ENCODE measurements at regions not wholly inside any gene's neighbourhood (a gene's known extent, or its start where the extent isn't known, plus 50 kb on each side); places are given as distances from the start of the nearest gene placed in this dataset.
"Not testable (repeated sequence)": the region's sequence is repeated elsewhere in the genome, so short reads cannot be mapped to it uniquely, and the experiment has no call there.

GRCh38 chr3:110881069-110881468, 190.5 kb upstream of the NECTIN3 start:
- H3K4me1 ChIP-seq (ENCODE audit: control insufficient read depth, insufficient read depth, low read length), result no peaks in the 10 kb centered on the region
- H3K27ac ChIP-seq (ENCODE audit: low read length), result no peak overlapping the region
- H3K27me3 ChIP-seq (ENCODE audit: control insufficient read depth, insufficient read depth, low read length), result no peaks in the 10 kb centered on the region
- H3K4me3 ChIP-seq (ENCODE audit: low read length), result no peak overlapping the region
- no peaks in the 10 kb centered on the region for H3K9me3 ChIP-seq (replicated peaks; ENCODE audit: control insufficient read depth, low read depth, low read length)
- peak; percentile 67 for DNase-seq
- no peaks in the 10 kb centered on the region for H3K36me3 ChIP-seq (ENCODE audit: control insufficient read depth, insufficient read depth, low read length)
- 17% methylated on average over 1 of the region's 4 CpGs for WGBS (ENCODE audit: insufficient coverage)

DNA sequence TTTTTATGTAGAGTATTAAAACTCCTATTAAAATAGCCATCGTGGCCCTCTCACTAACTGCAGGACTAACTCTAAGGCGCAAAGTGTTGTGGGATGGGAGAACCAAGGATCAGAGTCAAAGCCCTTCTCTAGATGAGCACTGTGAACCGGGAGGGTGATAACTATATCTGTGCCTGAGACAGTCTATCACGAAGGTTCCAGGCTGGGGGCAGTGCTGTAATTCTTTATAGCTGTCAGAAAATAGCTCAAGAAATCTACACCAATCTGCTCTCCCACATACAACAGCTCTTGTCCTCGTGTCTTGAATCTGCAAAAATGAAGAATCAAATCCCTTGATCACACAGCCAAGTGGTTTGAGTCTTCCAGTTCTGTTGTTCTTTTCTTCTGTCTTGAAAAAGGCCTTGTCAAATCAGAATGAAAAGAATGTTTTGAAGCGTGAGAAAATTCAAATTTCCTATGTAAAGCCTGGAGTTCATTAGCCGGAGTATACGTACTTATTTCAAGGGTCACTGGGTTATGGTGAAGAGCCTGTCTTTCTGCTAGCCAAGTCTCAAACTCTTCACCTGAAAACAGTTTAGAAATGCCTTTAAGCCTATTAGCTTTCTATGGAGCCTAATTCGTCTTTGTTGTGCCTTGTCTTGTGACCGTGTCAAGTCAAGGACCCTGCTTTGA, 185.3 kb upstream of the NECTIN3 start:
- Histone ChIP-seq H3K4me1 (ENCODE audit: control insufficient read depth, insufficient read depth, low read length) (no peaks in the 10 kb centered on the region), H3K36me3 (ENCODE audit: control insufficient read depth, insufficient read depth, low read length) (no peaks in the 10 kb centered on the region), H3K27ac (ENCODE audit: low read length) (no peak overlapping the region), H3K4me3 (ENCODE audit: low read length) (no peak overlapping the region), H3K9me3 (replicated peaks; ENCODE audit: control insufficient read depth, low read depth, low read length) (no peaks in the 10 kb centered on the region), H3K27me3 (ENCODE audit: control insufficient read depth, insufficient read depth, low read length) (no peaks in the 10 kb centered on the region)
- DNase-seq, result no peak
- WGBS (ENCODE audit: insufficient coverage), result no CpG with 5 or more reads among the region's 10 CpGs

DNA sequence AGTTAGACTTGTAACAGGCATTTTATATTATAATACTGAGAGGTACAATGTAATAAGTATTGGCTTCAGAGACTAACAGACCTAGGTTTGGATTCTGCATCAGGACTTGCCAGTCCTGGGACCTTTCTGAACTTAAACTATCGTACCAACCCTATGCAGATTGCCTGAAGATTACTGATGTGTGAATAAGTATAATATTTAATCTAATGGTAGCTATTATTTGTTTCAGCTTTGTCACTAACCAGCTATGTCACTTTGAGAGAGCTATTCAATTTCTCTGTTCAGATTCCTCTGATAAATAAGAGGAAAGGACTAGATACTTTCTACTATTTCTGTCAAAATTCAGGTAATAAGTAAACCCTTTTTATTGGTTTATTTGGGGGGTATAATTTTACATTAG, 184.4 kb upstream of the NECTIN3 start:
- Histone ChIP-seq H3K27me3 (ENCODE audit: control insufficient read depth, insufficient read depth, low read length) (no peaks in the 10 kb centered on the region), H3K36me3 (ENCODE audit: control insufficient read depth, insufficient read depth, low read length) (no peaks in the 10 kb centered on the region), H3K9me3 (replicated peaks; ENCODE audit: control insufficient read depth, low read depth, low read length) (no peaks in the 10 kb centered on the region), H3K27ac (ENCODE audit: low read length) (no peak overlapping the region), H3K4me1 (ENCODE audit: control insufficient read depth, insufficient read depth, low read length) (no peaks in the 10 kb centered on the region), H3K4me3 (ENCODE audit: low read length) (no peak overlapping the region)
- no peak for DNase-seq
- WGBS (ENCODE audit: insufficient coverage), result no CpG with 5 or more reads among the region's 1 CpG

DNA sequence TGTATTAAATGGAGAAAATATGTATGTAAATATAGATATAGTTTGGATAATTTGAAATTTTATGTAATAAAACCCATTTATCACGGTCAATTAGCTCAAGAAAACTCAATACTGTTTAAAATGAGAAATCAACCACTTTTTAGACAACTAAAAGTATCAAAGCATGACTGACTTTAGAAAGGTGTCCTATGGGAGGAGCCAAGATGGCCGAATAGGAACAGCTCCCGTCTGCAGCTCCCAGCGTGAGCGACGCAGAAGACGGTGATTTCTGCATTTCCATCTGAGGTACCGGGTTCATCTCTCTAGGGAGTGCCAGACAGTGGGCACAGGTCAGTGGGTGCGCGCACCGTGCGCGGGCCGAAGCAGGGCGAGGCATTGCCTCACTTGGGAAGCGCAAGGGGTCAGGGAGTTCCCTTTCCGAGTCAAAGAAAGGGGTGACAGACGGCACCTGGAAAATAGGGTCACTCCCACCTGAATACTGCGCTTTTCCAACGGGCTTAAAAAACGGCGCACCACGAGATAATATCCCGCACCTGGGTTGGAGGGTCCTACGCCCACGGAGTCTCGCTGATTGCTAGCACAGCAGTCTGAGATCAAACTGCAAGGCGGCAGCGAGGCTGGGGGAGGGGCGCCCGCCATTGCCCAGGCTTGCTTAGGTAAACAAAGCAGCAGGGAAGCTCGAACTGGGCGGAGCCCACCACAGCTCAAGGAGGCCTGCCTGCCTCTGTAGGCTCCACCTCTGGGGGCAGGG, 182.8 kb upstream of the NECTIN3 start:
- H3K27ac ChIP-seq (ENCODE audit: low read length); H3K36me3 ChIP-seq (ENCODE audit: control insufficient read depth, insufficient read depth, low read length); H3K4me1 ChIP-seq (ENCODE audit: control insufficient read depth, insufficient read depth, low read length); H3K9me3 ChIP-seq (replicated peaks; ENCODE audit: control insufficient read depth, low read depth, low read length); DNase-seq; H3K27me3 ChIP-seq (ENCODE audit: control insufficient read depth, insufficient read depth, low read length); H3K4me3 ChIP-seq (ENCODE audit: low read length): not testable (repeated sequence)
- 96% methylated on average over 22 of the region's 33 CpGs for WGBS (ENCODE audit: insufficient coverage)

DNA sequence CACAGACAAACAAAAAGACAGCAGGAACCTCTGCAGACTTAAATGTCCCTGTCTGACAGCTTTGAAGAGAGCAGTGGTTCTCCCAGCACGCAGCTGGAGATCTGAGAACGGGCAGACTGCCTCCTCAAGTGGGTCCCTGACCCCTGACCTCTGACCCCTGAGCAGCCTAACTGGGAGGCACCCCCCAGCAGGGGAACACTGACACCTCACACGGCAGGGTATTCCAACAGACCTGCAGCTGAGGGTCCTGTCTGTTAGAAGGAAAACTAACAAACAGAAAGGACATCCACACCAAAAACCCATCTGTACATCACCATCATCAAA, 182.3 kb upstream of the NECTIN3 start:
- H3K27ac ChIP-seq (ENCODE audit: low read length); H3K4me3 ChIP-seq (ENCODE audit: low read length); DNase-seq; H3K27me3 ChIP-seq (ENCODE audit: control insufficient read depth, insufficient read depth, low read length); H3K9me3 ChIP-seq (replicated peaks; ENCODE audit: control insufficient read depth, low read depth, low read length); H3K36me3 ChIP-seq (ENCODE audit: control insufficient read depth, insufficient read depth, low read length); H3K4me1 ChIP-seq (ENCODE audit: control insufficient read depth, insufficient read depth, low read length): not testable (repeated sequence)
- WGBS (ENCODE audit: insufficient coverage), result no CpG with 5 or more reads among the region's 3 CpGs

GRCh38 chr3:110894574-110894973, 177.0 kb upstream of the NECTIN3 start:
- no peak overlapping the region for H3K27ac ChIP-seq (ENCODE audit: low read length)
- no peaks in the 10 kb centered on the region for H3K27me3 ChIP-seq (ENCODE audit: control insufficient read depth, insufficient read depth, low read length)
- no peaks in the 10 kb centered on the region for H3K9me3 ChIP-seq (replicated peaks; ENCODE audit: control insufficient read depth, low read depth, low read length)
- no peak for DNase-seq
- H3K4me1 ChIP-seq (ENCODE audit: control insufficient read depth, insufficient read depth, low read length), result no peaks in the 10 kb centered on the region
- H3K36me3 ChIP-seq (ENCODE audit: control insufficient read depth, insufficient read depth, low read length), result no peaks in the 10 kb centered on the region
- no peak overlapping the region for H3K4me3 ChIP-seq (ENCODE audit: low read length)
- 100% methylated on average over 1 of the region's 2 CpGs for WGBS (ENCODE audit: insufficient coverage)

DNA sequence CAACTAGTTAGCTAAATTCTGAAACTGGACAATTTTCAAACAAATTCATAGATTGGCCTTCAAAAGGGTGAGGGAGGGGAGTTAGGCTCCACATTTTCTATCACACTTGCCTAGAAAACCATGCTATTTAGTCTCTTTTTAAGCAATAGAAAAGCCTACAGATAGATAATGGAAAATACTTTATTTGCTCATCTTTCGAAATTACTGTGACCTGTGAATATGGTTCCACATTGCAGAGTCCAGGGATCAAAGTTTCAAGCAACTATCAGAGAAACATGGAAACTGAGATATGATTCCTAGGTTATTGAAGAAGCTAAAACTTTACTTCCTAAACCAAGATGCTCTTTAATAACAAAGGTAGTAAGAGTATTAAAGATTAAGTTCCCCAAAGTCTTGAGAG, 176.6 kb upstream of the NECTIN3 start:
- no peak overlapping the region for H3K4me3 ChIP-seq (ENCODE audit: low read length)
- H3K36me3 ChIP-seq (ENCODE audit: control insufficient read depth, insufficient read depth, low read length), result no peaks in the 10 kb centered on the region
- no peaks in the 10 kb centered on the region for H3K27me3 ChIP-seq (ENCODE audit: control insufficient read depth, insufficient read depth, low read length)
- H3K27ac ChIP-seq (ENCODE audit: low read length), result no peak overlapping the region
- WGBS (ENCODE audit: insufficient coverage), result no CpG with 5 or more reads among the region's 1 CpG
- no peak for DNase-seq
- no peaks in the 10 kb centered on the region for H3K9me3 ChIP-seq (replicated peaks; ENCODE audit: control insufficient read depth, low read depth, low read length)
- H3K4me1 ChIP-seq (ENCODE audit: control insufficient read depth, insufficient read depth, low read length), result no peaks in the 10 kb centered on the region

GRCh38 chr3:110897046-110897445, 174.6 kb upstream of the NECTIN3 start:
- no peak overlapping the region for H3K27ac ChIP-seq (ENCODE audit: low read length)
- H3K4me1 ChIP-seq (ENCODE audit: control insufficient read depth, insufficient read depth, low read length), result no peaks in the 10 kb centered on the region
- H3K4me3 ChIP-seq (ENCODE audit: low read length), result no peak overlapping the region
- H3K27me3 ChIP-seq (ENCODE audit: control insufficient read depth, insufficient read depth, low read length), result no peaks in the 10 kb centered on the region
- DNase-seq, result no peak
- H3K9me3 ChIP-seq (replicated peaks; ENCODE audit: control insufficient read depth, low read depth, low read length), result no peaks in the 10 kb centered on the region
- WGBS (ENCODE audit: insufficient coverage), result 75% methylated on average over 2 of the region's 2 CpGs
- no peaks in the 10 kb centered on the region for H3K36me3 ChIP-seq (ENCODE audit: control insufficient read depth, insufficient read depth, low read length)

GRCh38 chr3:110900576-110900975, 171.0 kb upstream of the NECTIN3 start:
- Histone ChIP-seq H3K9me3 (replicated peaks; ENCODE audit: control insufficient read depth, low read depth, low read length) (no peaks in the 10 kb centered on the region), H3K4me1 (ENCODE audit: control insufficient read depth, insufficient read depth, low read length) (no peaks in the 10 kb centered on the region), H3K4me3 (ENCODE audit: low read length) (no peak overlapping the region), H3K27me3 (ENCODE audit: control insufficient read depth, insufficient read depth, low read length) (no peaks in the 10 kb centered on the region), H3K36me3 (ENCODE audit: control insufficient read depth, insufficient read depth, low read length) (no peaks in the 10 kb centered on the region), H3K27ac (ENCODE audit: low read length) (no peak overlapping the region)
- DNase-seq, result no peak

GRCh38 chr3:110901536-110901935, 170.1 kb upstream of the NECTIN3 start:
- Histone ChIP-seq H3K4me1 (ENCODE audit: control insufficient read depth, insufficient read depth, low read length) (peaks cover 4% of the 10 kb centered on the region), H3K4me3 (ENCODE audit: low read length) (no peak overlapping the region), H3K9me3 (replicated peaks; ENCODE audit: control insufficient read depth, low read depth, low read length) (no peaks in the 10 kb centered on the region), H3K36me3 (ENCODE audit: control insufficient read depth, insufficient read depth, low read length) (no peaks in the 10 kb centered on the region), H3K27me3 (ENCODE audit: control insufficient read depth, insufficient read depth, low read length) (no peaks in the 10 kb centered on the region), H3K27ac (ENCODE audit: low read length) (no peak overlapping the region)
- DNase-seq, result no peak
- whole genome bisulfite sequencing (ENCODE audit: insufficient coverage), result no CpG with 5 or more reads among the region's 1 CpG

Measured in muscle of leg (tissue), 3 donors.